ENCODE measurements at regions not wholly inside any gene's neighbourhood (a gene's known extent, or its start where the extent isn't known, plus 50 kb on each side); places are given as distances from the start of the nearest gene placed in this dataset.

- Histone ChIP-seq H3K36me3 (ENCODE audit: control insufficient read depth, insufficient read depth, low read length) (no peaks in the 10 kb centered on the region), H3K9me3 (ENCODE audit: control insufficient read depth, insufficient read depth, low read length) (peaks cover 7% of the 10 kb centered on the region), H3K27ac (ENCODE audit: low read length) (no peak overlapping the region), H3K4me1 (ENCODE audit: control insufficient read depth, insufficient read depth, low read length) (no peaks in the 10 kb centered on the region), H3K27me3 (ENCODE audit: control insufficient read depth, insufficient read depth, low read length) (no peaks in the 10 kb centered on the region), H3K4me3 (ENCODE audit: low read length) (no peak overlapping the region)
- H3K9me3 Mint-ChIP-seq, result peaks cover 3 to 9% of the 10 kb centered on the region in 2 donors
- H3K27ac Mint-ChIP-seq, result no peak overlapping the region
- no peak overlapping the region for H3K4me3 Mint-ChIP-seq
- intact Hi-C loops (cut with micrococcal nuclease), result no loop called here
- TF ChIP-seq CTCF (IDR thresholded peaks at IDR 0.05), result no peak
- ATAC-seq (no peak), DNase-seq (no peak)
- H3K36me3 Mint-ChIP-seq, result no peaks in the 10 kb centered on the region
- H3K4me1 Mint-ChIP-seq, result no peaks in the 10 kb centered on the region
- peaks cover 7 to 8% of the 10 kb centered on the region in 2 donors for H3K27me3 Mint-ChIP-seq (ENCODE audit: low read depth in 2 of 2)
These were observed 230.6 kb downstream of the C16orf95 start for GRCh38 chr16:87086575-87086974.

GRCh38 chr16:87092958-87093357 lies 224.2 kb downstream of the C16orf95 start:
- no peaks in the 10 kb centered on the region for H3K27me3 ChIP-seq (ENCODE audit: control insufficient read depth, insufficient read depth, low read length)
- DNase-seq, result no peak
- Mint-ChIP-seq H3K36me3 (no peaks in the 10 kb centered on the region), H3K4me3 (no peak overlapping the region), H3K4me1 (no peaks in the 10 kb centered on the region), H3K27ac (no peak overlapping the region), H3K27me3 (ENCODE audit: low read depth in 2 of 2) (peaks cover 3 to 8% of the 10 kb centered on the region in 2 donors), H3K9me3 (no peaks in the 10 kb centered on the region)
- intact Hi-C loops (cut with micrococcal nuclease), result no loop called here
- no peaks in the 10 kb centered on the region for H3K9me3 ChIP-seq (ENCODE audit: control insufficient read depth, insufficient read depth, low read length)
- ATAC-seq, result no peak
- H3K36me3 ChIP-seq (ENCODE audit: control insufficient read depth, insufficient read depth, low read length), result no peaks in the 10 kb centered on the region
- WGBS (ENCODE audit: insufficient coverage), result 88% methylated on average over 5 of the region's 5 CpGs
- no peak for TF ChIP-seq CTCF (IDR thresholded peaks at IDR 0.05)
- no peaks in the 10 kb centered on the region for H3K4me1 ChIP-seq (ENCODE audit: control insufficient read depth, insufficient read depth, low read length)
- no peak overlapping the region for H3K27ac ChIP-seq (ENCODE audit: low read length)
- no peak overlapping the region for H3K4me3 ChIP-seq (ENCODE audit: low read length)

GRCh38 chr16:87093804-87094555 lies 223.2 kb downstream of the C16orf95 start:
- DNase-seq, result no peak
- Histone ChIP-seq H3K4me3 (ENCODE audit: low read length) (no peak overlapping the region), H3K27me3 (ENCODE audit: control insufficient read depth, insufficient read depth, low read length) (no peaks in the 10 kb centered on the region), H3K27ac (ENCODE audit: low read length) (no peak overlapping the region), H3K36me3 (ENCODE audit: control insufficient read depth, insufficient read depth, low read length) (no peaks in the 10 kb centered on the region), H3K4me1 (ENCODE audit: control insufficient read depth, insufficient read depth, low read length) (no peaks in the 10 kb centered on the region), H3K9me3 (ENCODE audit: control insufficient read depth, insufficient read depth, low read length) (no peaks in the 10 kb centered on the region)
- H3K27ac Mint-ChIP-seq, result no peak overlapping the region
- no peaks in the 10 kb centered on the region for H3K36me3 Mint-ChIP-seq
- TF ChIP-seq CTCF (IDR thresholded peaks at IDR 0.05), result no peak
- no peak for ATAC-seq
- H3K4me3 Mint-ChIP-seq, result no peak overlapping the region
- WGBS (ENCODE audit: insufficient coverage), result 86% methylated on average over 18 of the region's 18 CpGs
- no peaks in the 10 kb centered on the region for H3K4me1 Mint-ChIP-seq
- H3K9me3 Mint-ChIP-seq, result no peaks in the 10 kb centered on the region
- H3K27me3 Mint-ChIP-seq (ENCODE audit: low read depth in 2 of 2), result peaks cover 3 to 8% of the 10 kb centered on the region in 2 donors
- intact Hi-C loops (cut with micrococcal nuclease), result no loop called here

- no peak overlapping the region for H3K27ac Mint-ChIP-seq
- no peak for TF ChIP-seq CTCF (IDR thresholded peaks at IDR 0.05)
- intact Hi-C loops (cut with micrococcal nuclease), result no loop called here
- no peak for DNase-seq
- Histone ChIP-seq H3K9me3 (ENCODE audit: control insufficient read depth, insufficient read depth, low read length) (no peaks in the 10 kb centered on the region), H3K4me3 (ENCODE audit: low read length) (no peak overlapping the region), H3K36me3 (ENCODE audit: control insufficient read depth, insufficient read depth, low read length) (no peaks in the 10 kb centered on the region), H3K27me3 (ENCODE audit: control insufficient read depth, insufficient read depth, low read length) (no peaks in the 10 kb centered on the region), H3K27ac (ENCODE audit: low read length) (no peak overlapping the region), H3K4me1 (ENCODE audit: control insufficient read depth, insufficient read depth, low read length) (no peaks in the 10 kb centered on the region)
- WGBS (ENCODE audit: insufficient coverage), result 43% methylated on average over 4 of the region's 5 CpGs
- ATAC-seq, result no peak
- H3K27me3 Mint-ChIP-seq (ENCODE audit: low read depth in 2 of 2), result peaks cover 3 to 8% of the 10 kb centered on the region in 2 donors
- H3K36me3 Mint-ChIP-seq, result no peaks in the 10 kb centered on the region
- no peaks in the 10 kb centered on the region for H3K9me3 Mint-ChIP-seq
- no peak overlapping the region for H3K4me3 Mint-ChIP-seq
- no peaks in the 10 kb centered on the region for H3K4me1 Mint-ChIP-seq
These were observed 222.7 kb downstream of the C16orf95 start for GRCh38 chr16:87094556-87094865.

All from natural killer cell (primary cell).